K562 (cell line): ENCODE measurements at regions not wholly inside any gene's neighbourhood (a gene's known extent, or its start where the extent isn't known, plus 50 kb on each side); places are given as distances from the start of the nearest gene placed in this dataset.

Experiments
- ATAC-seq: fragments of 200-7000 bp; cut with Tn5 transposase; 3 replicates; pipeline ENCODE4 v1.9.1; 2020; ENCODE audit warnings: moderate library complexity
- BruUV-seq: library from RNA; stranded (reverse); fragments of 400-500 nt; replicated peaks from 2 replicates; lab custom pipeline; 2021; lab: Mats Ljungman, UMichigan
- CTCF ChIA-PET: fragments of 300-600 bp; formaldehyde crosslinking; extraction: SDS; loops from one replicate; lab custom pipeline; 2021; ENCODE audit warnings: low intra/inter-chr PET ratio; lab: Yijun Ruan, JAX
- POLR2A ChIA-PET: fragments of 300-600, 350-650 bp; sonication (Branson Sonifier 250); formaldehyde crosslinking; extraction: SDS; loops from one replicate; lab custom pipeline; 2021; ENCODE audit warnings: antibody characterized with exemption, inconsistent platforms; lab: Yijun Ruan, JAX
- DNase-seq, 4 experiments: peaks; one replicate each; pipeline versions ENCODE4 v3.0.0 to v3.0.0-alpha.2; 2011 to 2018; ENCODE audit warnings: low spot score in 3 of 4, mixed read lengths in 3 of 4; ENCODE audit errors: extremely low read depth in 1 of 4
- FAIRE-seq: peaks from 2 replicates; lab custom pipeline; 2011; peaks lifted over from hg19 to GRCh38; lab: Jason Lieb, UNC
- H2AFZ ChIP-seq: 2 replicates; pipeline ENCODE4 v1.6.0; 2011; ENCODE audit warnings: low read depth, low read length, control low read depth, inconsistent platforms
- H3K27ac ChIP-seq: fragments of 200-600 bp; 3 replicates; pipeline ENCODE4 v1.8.0; 2011; ENCODE audit warnings: low read depth, mild to moderate bottlenecking, control low read depth, inconsistent platforms, low read length, moderate library complexity, mixed read lengths; ENCODE audit errors: extremely low read depth
- H3K27me3 ChIP-seq, 2 experiments: fragments of 300-600 bp in 1 of 2; 2 replicates in 1 of 2; 3 replicates in 1 of 2; pipeline versions ENCODE4 v1.6.0 to v1.8.0; 2011; ENCODE audit warnings: inconsistent platforms in 2 of 2, low read length in 2 of 2, mild to moderate bottlenecking in 1 of 2, mixed read lengths in 1 of 2, moderate library complexity in 1 of 2; ENCODE audit not compliant: control insufficient read depth in 2 of 2, insufficient read depth in 2 of 2
- H3K36me3 ChIP-seq: fragments of 300-600 bp; 3 replicates; pipeline ENCODE4 v1.8.0; 2011; ENCODE audit warnings: mild to moderate bottlenecking, low read length, inconsistent platforms; ENCODE audit not compliant: control insufficient read depth, insufficient read depth
- H3K4me1 ChIP-seq, 2 experiments: fragments of 200-600 bp in 1 of 2; replicated peaks in 1 of 2; 2 replicates in 1 of 2; 3 replicates in 1 of 2; pipeline versions ENCODE4 v1.5.1 to v1.8.0; 2011; ENCODE audit warnings: inconsistent platforms in 2 of 2, low read length in 2 of 2, mild to moderate bottlenecking in 1 of 2, mixed read lengths in 1 of 2, moderate library complexity in 1 of 2; ENCODE audit not compliant: control insufficient read depth in 2 of 2, insufficient read depth in 2 of 2
- H3K4me2 ChIP-seq: 2 replicates; pipeline ENCODE4 v1.6.1; 2011; ENCODE audit warnings: low read length, control low read depth, inconsistent platforms, mixed read lengths; ENCODE audit not compliant: insufficient read depth
- H3K4me3 ChIP-seq: fragments of 200-600 bp; sonication (generic), shearing (Covaris generic); 2 replicates; pipeline ENCODE4 v1.5.1; 2016; ENCODE audit warnings: control low read depth, inconsistent platforms
- H3K79me2 ChIP-seq: fragments of 200-600 bp; 3 replicates; pipeline ENCODE4 v1.8.0; 2011; ENCODE audit warnings: low read length, inconsistent platforms; ENCODE audit not compliant: control insufficient read depth, insufficient read depth
- H3K9ac ChIP-seq, 2 experiments: 2 replicates each; pipeline versions ENCODE4 v1.6.0 to v1.6.1; 2011; ENCODE audit warnings: low read depth in 2 of 2, low read length in 2 of 2, control low read depth in 1 of 2, inconsistent platforms in 1 of 2, mild to moderate bottlenecking in 1 of 2, mixed read lengths in 1 of 2; ENCODE audit not compliant: insufficient read depth in 1 of 2
- H3K9me1 ChIP-seq: one replicate; pipeline ENCODE4 v1.6.0; 2011; ENCODE audit warnings: inconsistent platforms, mild to moderate bottlenecking, low read length, moderate library complexity; ENCODE audit not compliant: control insufficient read depth, insufficient read depth
- H3K9me3 ChIP-seq: replicated peaks from 2 replicates; pipeline ENCODE4 v1.5.1; 2011; ENCODE audit warnings: low read depth, low read length, inconsistent platforms; ENCODE audit not compliant: control insufficient read depth, insufficient read depth
- H4K20me1 ChIP-seq: replicated peaks from 2 replicates; pipeline ENCODE4 v1.6.1; 2011; ENCODE audit warnings: low read length, inconsistent platforms, mixed read lengths; ENCODE audit not compliant: control insufficient read depth, insufficient read depth
- CREBBP ChIP-seq: IDR thresholded peaks from one replicate; pipeline ENCODE4 v1.6.1; 2012; ENCODE audit warnings: low read depth, mild to moderate bottlenecking, control low read depth, inconsistent platforms, low read length
- ELF2 ChIP-seq: fragments of 250-450 bp; sonication (Bioruptor Pico); IDR thresholded peaks from 2 replicates; pipeline ENCODE4 v1.5.0; 2021; ENCODE audit warnings: mild to moderate bottlenecking
- EZH2 ChIP-seq: IDR thresholded peaks from 2 replicates; pipeline ENCODE4 v1.6.1; 2012; ENCODE audit warnings: low read depth, mild to moderate bottlenecking, inconsistent platforms, low read length, borderline replicate concordance
- FIP1L1 ChIP-seq: fragments of 200-400 bp; formaldehyde crosslinking; IDR thresholded peaks from 2 replicates; pipeline ENCODE4 v1.6.1; 2018; ENCODE audit warnings: mild to moderate bottlenecking, low read depth, low read length; ENCODE audit not compliant: poor library complexity, severe bottlenecking
- FOS ChIP-seq: IDR thresholded peaks from 3 replicates; pipeline ENCODE4 v1.6.1; 2011; ENCODE audit not compliant: insufficient read length; ENCODE audit errors: extremely low read depth
- MAX ChIP-seq: sonication (generic); formaldehyde crosslinking; IDR thresholded peaks from 2 replicates; pipeline ENCODE4 v1.9.0; 2022; ENCODE audit warnings: mild to moderate bottlenecking, missing genetic modification reagents
- NFIC ChIP-seq: fragments of 450-650 bp; IDR thresholded peaks from 2 replicates; pipeline ENCODE4 v1.6.1; 2017; ENCODE audit warnings: mild to moderate bottlenecking, inconsistent platforms
- TSHZ1 ChIP-seq: fragments of 250-450 bp; sonication (Bioruptor Pico); IDR thresholded peaks from 2 replicates; pipeline ENCODE4 v1.4.0; 2020; ENCODE audit warnings: mild to moderate bottlenecking, moderate library complexity
- ZNF24 ChIP-seq: fragments of 450-650 bp; IDR thresholded peaks from 2 replicates; pipeline ENCODE4 v1.6.1; 2016
- WGBS: fragments of 100-300 bp; shearing (Covaris generic); methylation state at CpG from one replicate; pipeline ENCODE4 v1.1.6; 2016; ENCODE audit warnings: low coverage, mixed read lengths; ENCODE audit not compliant: insufficient coverage; ENCODE audit errors: missing lambda C conversion rate; 5-methylcytosine and 5-hydroxymethylcytosine counted together
- in situ Hi-C: fragments of 300-500 bp; cut with MboI; formaldehyde crosslinking; loops from 4 replicates; pipeline ENCODE4 v1.15.0; 2018; ENCODE audit warnings: inconsistent platforms, mixed read lengths
- intact Hi-C: fragments of 100-400 bp; cut with micrococcal nuclease; formaldehyde crosslinking; loops from 2 replicates; pipeline ENCODE4 v1.14.2; 2022
- TF ChIP-seq, protein P1 (sequence below): IDR thresholded peaks from 2 replicates; pipeline ENCODE4 v1.6.1; 2011; ENCODE audit not compliant: insufficient read length; ENCODE audit errors: extremely low read depth
- TF ChIP-seq, protein P2 (sequence below): fragments of 250-450 bp; sonication (Bioruptor Pico); IDR thresholded peaks from 2 replicates; pipeline ENCODE4 v1.9.0; 2021; ENCODE audit warnings: mild to moderate bottlenecking
- TF ChIP-seq, protein P3 (sequence below), 3 experiments: fragments of 200-800 bp in 1 of 3; fragments of 250-450 bp in 1 of 3; fragments of 450-650 bp in 1 of 3; sonication (Bioruptor Pico) in 1 of 3; sonication (Bioruptor generic) in 1 of 3; formaldehyde crosslinking in 1 of 3; IDR thresholded peaks; 2 replicates each; pipeline versions ENCODE4 v1.6.1 to v1.8.0; 2016 to 2022; ENCODE audit warnings: mild to moderate bottlenecking in 2 of 3, missing genetic modification characterization in 2 of 3, missing compliant biosample characterization in 1 of 3, moderate library complexity in 1 of 3

DNA sequence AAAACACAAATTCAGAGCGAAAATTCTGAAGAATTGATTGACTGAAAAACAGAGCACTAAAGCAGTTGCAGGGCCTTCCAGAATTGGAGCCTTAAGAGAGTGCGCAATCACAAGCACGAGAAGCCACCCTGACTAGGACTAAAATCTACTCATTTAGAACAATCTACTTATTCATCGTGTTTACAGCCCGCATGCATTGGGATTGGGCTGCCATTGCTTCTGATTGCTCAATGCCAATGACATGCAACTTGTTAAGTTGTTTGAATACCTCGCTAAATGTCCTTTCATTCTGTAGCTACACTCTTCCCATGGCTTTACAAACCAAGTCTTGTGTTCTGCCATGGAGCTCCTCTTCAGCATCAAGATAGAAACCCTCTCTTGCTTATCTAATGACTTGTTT is 425.9 kb upstream of the POM121L12 start:
- H2AFZ ChIP-seq: no peak overlapping the region
- H4K20me1 ChIP-seq: no peaks in the 10 kb centered on the region
- 5% methylated on average over 6 of the region's 6 CpGs for WGBS
- no peak overlapping the region for H3K4me2 ChIP-seq
- H3K9me3 ChIP-seq: no peaks in the 10 kb centered on the region; the same call in 1 of the 2 replicates
- ChIA-PET CTCF (no interaction called here), POLR2A (no interaction called here)
- no peaks in the 10 kb centered on the region for H3K79me2 ChIP-seq
- ATAC-seq (no peak), FAIRE-seq (no peak), DNase-seq (no peak)
- intact Hi-C loops: no loop called here
- in situ Hi-C loops: no loop called here
- no peak overlapping the region for H3K4me3 ChIP-seq
- TF ChIP-seq TSHZ1 (CRISPR knock-in tag) (no peak), CREBBP (no peak), FOS (no peak), FIP1L1 (no peak), ELF2 (CRISPR knock-in tag) (no peak), MAX (CRISPR knock-in tag) (no peak), EZH2 (no peak), ZNF24 (no peak), NFIC (no peak)
- TF ChIP-seq, protein P1, sequence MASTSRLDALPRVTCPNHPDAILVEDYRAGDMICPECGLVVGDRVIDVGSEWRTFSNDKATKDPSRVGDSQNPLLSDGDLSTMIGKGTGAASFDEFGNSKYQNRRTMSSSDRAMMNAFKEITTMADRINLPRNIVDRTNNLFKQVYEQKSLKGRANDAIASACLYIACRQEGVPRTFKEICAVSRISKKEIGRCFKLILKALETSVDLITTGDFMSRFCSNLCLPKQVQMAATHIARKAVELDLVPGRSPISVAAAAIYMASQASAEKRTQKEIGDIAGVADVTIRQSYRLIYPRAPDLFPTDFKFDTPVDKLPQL: no peak
- TF ChIP-seq, protein P2, sequence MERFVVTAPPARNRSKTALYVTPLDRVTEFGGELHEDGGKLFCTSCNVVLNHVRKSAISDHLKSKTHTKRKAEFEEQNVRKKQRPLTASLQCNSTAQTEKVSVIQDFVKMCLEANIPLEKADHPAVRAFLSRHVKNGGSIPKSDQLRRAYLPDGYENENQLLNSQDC (CRISPR knock-in tag): no peak
- TF ChIP-seq, protein P3, sequence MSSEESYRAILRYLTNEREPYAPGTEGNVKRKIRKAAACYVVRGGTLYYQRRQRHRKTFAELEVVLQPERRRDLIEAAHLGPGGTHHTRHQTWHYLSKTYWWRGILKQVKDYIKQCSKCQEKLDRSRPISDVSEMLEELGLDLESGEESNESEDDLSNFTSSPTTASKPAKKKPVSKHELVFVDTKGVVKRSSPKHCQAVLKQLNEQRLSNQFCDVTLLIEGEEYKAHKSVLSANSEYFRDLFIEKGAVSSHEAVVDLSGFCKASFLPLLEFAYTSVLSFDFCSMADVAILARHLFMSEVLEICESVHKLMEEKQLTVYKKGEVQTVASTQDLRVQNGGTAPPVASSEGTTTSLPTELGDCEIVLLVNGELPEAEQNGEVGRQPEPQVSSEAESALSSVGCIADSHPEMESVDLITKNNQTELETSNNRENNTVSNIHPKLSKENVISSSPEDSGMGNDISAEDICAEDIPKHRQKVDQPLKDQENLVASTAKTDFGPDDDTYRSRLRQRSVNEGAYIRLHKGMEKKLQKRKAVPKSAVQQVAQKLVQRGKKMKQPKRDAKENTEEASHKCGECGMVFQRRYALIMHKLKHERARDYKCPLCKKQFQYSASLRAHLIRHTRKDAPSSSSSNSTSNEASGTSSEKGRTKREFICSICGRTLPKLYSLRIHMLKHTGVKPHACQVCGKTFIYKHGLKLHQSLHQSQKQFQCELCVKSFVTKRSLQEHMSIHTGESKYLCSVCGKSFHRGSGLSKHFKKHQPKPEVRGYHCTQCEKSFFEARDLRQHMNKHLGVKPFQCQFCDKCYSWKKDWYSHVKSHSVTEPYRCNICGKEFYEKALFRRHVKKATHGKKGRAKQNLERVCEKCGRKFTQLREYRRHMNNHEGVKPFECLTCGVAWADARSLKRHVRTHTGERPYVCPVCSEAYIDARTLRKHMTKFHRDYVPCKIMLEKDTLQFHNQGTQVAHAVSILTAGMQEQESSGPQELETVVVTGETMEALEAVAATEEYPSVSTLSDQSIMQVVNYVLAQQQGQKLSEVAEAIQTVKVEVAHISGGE (CRISPR knock-in tag; IDR thresholded peaks at IDR 0.05): no peak
- no peaks in the 10 kb centered on the region for H3K9me1 ChIP-seq
- no peaks in the 10 kb centered on the region for H3K36me3 ChIP-seq
- H3K4me1 ChIP-seq: no peaks in the 10 kb centered on the region
- no peak overlapping the region for H3K9ac ChIP-seq
- BruUV-seq: no TSS peak
- H3K27me3 ChIP-seq: no peaks in the 10 kb centered on the region
- H3K27ac ChIP-seq: no peak overlapping the region
